ENCODE measurements at regions not wholly inside any gene's neighbourhood (a gene's known extent, or its start where the extent isn't known, plus 50 kb on each side); places are given as distances from the start of the nearest gene placed in this dataset.
"Not testable (repeated sequence)": the region's sequence is repeated elsewhere in the genome, so short reads cannot be mapped to it uniquely, and the experiment has no call there.

- DNase-seq (ENCODE audit: low read depth): no peak
These were observed 170.2 kb downstream of the HSD17B3 start for GRCh38 chr9:96131825-96132224.

GRCh38 chr9:96130970-96131369 lies 171.0 kb downstream of the HSD17B3 start:
- no peak for DNase-seq (ENCODE audit: low read depth)

GRCh38 chr9:96129747-96130146 lies 172.2 kb downstream of the HSD17B3 start:
- DNase-seq (ENCODE audit: low read depth): no peak

- no peak for DNase-seq (ENCODE audit: low read depth)
These were observed 173.1 kb downstream of the HSD17B3 start for GRCh38 chr9:96128880-96129279.

- DNase-seq (ENCODE audit: low read depth): no peak
These were observed 175.6 kb downstream of the HSD17B3 start for GRCh38 chr9:96126321-96126881.

GRCh38 chr9:96125624-96126023 lies 176.4 kb downstream of the HSD17B3 start:
- DNase-seq (ENCODE audit: low read depth): no peak

GRCh38 chr9:96122751-96123150 lies 179.2 kb downstream of the HSD17B3 start:
- DNase-seq (ENCODE audit: low read depth): peak; percentile 28

GRCh38 chr9:96122282-96122681 lies 179.7 kb downstream of the HSD17B3 start:
- DNase-seq (ENCODE audit: low read depth): no peak

GRCh38 chr9:96121136-96121535 lies 180.8 kb downstream of the HSD17B3 start:
- DNase-seq (ENCODE audit: low read depth): no peak

GRCh38 chr9:96117398-96118080 lies 184.4 kb downstream of the HSD17B3 start:
- no peak for DNase-seq (ENCODE audit: low read depth)

- DNase-seq (ENCODE audit: low read depth): no peak
These were observed 185.5 kb downstream of the HSD17B3 start for GRCh38 chr9:96116275-96117064.

- no peak for DNase-seq (ENCODE audit: low read depth)
These were observed 186.1 kb downstream of the HSD17B3 start for GRCh38 chr9:96115836-96116235.

- no peak for DNase-seq (ENCODE audit: low read depth)
These were observed 188.9 kb downstream of the HSD17B3 start for GRCh38 chr9:96113032-96113431.

- DNase-seq (ENCODE audit: low read depth): peak; percentile 37
These were observed 192.2 kb downstream of the HSD17B3 start for GRCh38 chr9:96109680-96110351.

GRCh38 chr9:96108691-96109380 lies 193.1 kb downstream of the HSD17B3 start:
- no peak for DNase-seq (ENCODE audit: low read depth)

GRCh38 chr9:96107436-96107835 lies 194.5 kb downstream of the HSD17B3 start:
- DNase-seq (ENCODE audit: low read depth): no peak

GRCh38 chr9:96100385-96101300 lies 201.3 kb downstream of the HSD17B3 start:
- no peak for DNase-seq (ENCODE audit: low read depth)

GRCh38 chr9:96090630-96091029 lies 211.3 kb downstream of the HSD17B3 start:
- DNase-seq (ENCODE audit: low read depth): not testable (repeated sequence)

- no peak for DNase-seq (ENCODE audit: low read depth)
These were observed 212.4 kb downstream of the HSD17B3 start for GRCh38 chr9:96089452-96090085.

GRCh38 chr9:96088510-96088909 lies 213.0 kb downstream of the ERCC6L2 start:
- no peak for DNase-seq (ENCODE audit: low read depth)

All from stromal cell of bone marrow (primary cell).